CD1c-positive myeloid dendritic cell (primary cell): ENCODE measurements at regions not wholly inside any gene's neighbourhood (a gene's known extent, or its start where the extent isn't known, plus 50 kb on each side); places are given as distances from the start of the nearest gene placed in this dataset.
"Not testable (repeated sequence)": the region's sequence is repeated elsewhere in the genome, so short reads cannot be mapped to it uniquely, and the experiment has no call there.

ENCODE experiments used
- DNase-seq: peaks from one replicate; pipeline ENCODE4 v3.0.0-alpha.2; 2016; ENCODE audit errors: extremely low spot score

- no peak for DNase-seq
Observed at GRCh38 chr5:171711571-171711970, 74.0 kb upstream of the SMIM23 start.

- no peak for DNase-seq
Observed at GRCh38 chr5:171712616-171713015, 73.0 kb upstream of the SMIM23 start.

DNA sequence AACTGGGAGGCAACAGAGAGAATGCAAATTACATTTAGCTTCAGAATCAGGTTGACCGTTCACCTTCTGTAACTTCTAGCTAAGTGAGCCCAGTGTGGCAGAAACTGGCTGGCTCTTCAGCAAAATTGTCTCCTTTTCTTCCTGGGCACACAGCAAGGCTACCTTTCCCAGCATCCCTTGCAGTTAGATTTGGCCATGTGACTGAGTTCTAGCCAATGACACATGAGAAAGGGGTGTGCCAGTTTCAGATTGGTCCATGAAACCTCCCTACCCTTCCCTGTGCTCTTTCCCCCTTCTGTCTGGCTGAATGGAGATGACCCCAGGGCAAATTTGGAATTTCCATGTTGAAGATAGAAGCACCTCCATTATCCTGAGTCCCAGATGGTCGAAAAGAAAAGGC lies 72.5 kb upstream of the SMIM23 start:
- DNase-seq = no peak

DNA sequence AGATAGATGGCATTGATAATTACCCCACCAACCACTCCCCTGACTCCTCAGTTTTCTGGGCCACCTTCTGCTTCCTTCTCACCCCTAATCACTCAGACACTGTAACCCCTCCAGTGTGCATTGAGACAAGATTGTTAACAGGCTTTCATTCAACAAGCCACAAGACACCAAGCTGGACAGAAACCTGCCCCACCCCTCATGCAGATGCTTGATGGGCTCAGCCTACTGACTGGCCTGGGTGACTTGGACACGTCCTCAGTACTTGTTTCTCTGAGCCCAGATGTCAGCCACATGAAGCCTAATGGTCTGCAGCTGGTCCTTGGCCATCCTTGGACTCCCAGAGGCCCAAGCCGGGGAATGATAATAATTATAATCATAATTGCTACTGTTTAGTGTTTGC lies 71.4 kb upstream of the SMIM23 start:
- DNase-seq = no peak

DNA sequence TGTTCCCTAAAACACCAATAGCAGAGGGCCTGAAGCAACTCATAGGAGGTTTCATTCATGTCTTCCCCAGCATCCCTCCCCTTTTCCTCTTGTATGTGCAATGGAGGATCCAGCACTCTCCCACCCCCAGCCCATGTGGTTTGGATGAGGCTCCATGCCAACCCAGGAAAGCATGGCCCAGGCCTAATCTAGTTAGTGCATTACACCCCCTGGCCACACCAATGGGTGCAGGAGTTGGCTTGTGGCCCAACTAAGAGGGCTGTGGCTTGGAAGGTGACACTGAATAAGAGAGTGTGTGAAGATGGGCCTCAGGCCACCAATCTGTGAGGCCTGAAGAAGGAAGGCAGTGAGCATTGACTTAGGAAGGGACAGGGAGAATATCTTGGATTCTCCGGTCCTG lies 70.8 kb upstream of the SMIM23 start:
- no peak for DNase-seq

DNA sequence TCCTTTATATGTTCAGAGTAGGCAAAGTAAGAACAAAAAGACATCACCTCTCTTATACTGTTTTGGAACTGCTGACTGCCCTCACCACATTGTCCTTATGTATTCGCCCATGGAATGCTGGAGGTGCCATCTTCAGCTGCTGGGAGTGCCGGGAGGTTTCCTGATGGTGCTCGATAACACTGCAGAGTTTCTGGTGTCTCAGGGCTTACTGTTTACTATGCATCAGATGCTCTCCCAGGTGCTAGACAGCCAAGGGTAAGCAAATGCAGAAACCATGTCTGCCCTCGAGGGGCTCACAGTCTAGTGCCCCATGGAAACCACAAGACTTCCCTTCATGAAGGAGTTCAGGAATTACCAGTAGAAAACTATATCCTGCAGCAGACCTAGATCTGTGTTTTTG lies 70.1 kb upstream of the SMIM23 start:
- DNase-seq = no peak

GRCh38 chr5:171720086-171720485 lies 65.5 kb upstream of the SMIM23 start:
- no peak for DNase-seq

DNA sequence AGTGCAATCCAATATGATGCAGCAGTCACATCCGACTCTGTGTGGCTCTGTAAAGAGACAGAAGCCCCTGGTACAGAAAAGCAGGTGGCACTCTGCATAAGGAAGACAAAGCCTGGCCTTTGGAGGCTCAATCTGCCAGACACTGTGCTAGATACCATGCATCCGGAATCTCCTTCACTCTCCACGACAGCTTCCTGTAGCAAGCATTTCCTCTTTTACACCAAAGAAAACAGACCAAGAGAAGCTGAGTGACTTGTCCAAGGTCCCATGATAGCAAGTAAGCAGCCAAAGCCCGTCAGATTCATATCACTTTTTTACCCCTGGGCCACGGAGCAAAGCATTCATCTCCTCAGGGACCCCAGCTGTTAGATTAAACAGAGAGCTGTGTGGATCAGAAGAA lies 64.2 kb upstream of the SMIM23 start:
- DNase-seq = peak; percentile 27

DNA sequence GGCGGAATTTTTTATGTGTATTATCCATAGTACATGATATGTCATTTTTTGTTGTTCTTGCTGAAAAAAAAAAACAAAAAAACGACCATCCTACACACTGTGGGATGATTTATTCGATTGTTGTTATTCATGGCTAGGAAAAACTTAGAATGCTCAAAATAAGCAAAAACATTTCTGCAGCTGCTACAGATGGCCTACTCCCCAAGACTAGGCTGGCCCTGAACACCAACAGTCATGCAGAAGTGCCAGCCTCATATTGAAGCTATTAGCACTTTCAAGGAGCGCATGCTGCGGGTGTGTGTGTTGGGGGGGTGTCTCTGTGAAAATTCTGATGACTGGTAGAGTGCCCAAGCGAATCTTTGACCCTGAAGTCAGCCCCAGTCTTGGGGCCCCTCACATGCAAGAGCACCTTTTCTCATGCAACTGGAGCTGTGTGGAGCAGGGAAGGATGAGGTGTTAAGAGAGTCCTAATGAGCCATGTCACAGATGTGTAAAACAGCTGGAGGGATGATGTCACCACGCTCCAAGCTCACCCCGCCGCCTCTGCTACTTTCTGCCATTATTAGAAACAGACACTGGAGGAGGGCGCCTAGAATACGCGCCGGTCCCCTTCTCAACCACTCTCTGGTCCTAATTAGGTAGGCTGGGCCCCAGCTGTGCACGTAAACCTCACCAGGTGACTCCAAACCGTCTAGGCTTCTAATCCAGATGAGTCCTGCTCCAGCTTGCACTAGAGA lies 61.0 kb upstream of the SMIM23 start:
- DNase-seq = no peak

GRCh38 chr5:171725205-171725601 lies 60.4 kb upstream of the SMIM23 start:
- DNase-seq = no peak

GRCh38 chr5:171726819-171727218 lies 58.8 kb upstream of the SMIM23 start:
- DNase-seq = not testable (repeated sequence)

DNA sequence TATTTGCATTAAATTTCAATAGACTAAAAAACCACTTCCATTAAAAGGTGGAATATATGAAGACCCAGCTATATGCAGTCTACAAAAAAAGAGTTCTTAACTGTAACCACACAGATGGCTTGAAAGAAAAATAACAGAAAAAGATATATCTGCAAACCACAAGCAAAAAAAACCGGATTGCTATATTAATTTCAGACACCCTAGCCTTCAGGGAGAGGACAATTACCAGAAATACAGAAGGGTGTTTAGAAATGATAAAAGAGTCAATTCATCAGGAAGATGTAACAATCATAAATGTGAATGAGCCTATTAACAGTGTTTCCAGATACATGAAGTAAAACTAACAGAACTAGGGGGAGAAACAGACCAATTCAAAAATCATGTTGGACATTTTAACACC lies 56.9 kb upstream of the SMIM23 start:
- DNase-seq = no peak
